LNCaP clone FGC (cell line): ENCODE measurements at regions not wholly inside any gene's neighbourhood (a gene's known extent, or its start where the extent isn't known, plus 50 kb on each side); places are given as distances from the start of the nearest gene placed in this dataset.
"Not testable (repeated sequence)": the region's sequence is repeated elsewhere in the genome, so short reads cannot be mapped to it uniquely, and the experiment has no call there.

Experiments
- DNase-seq: peaks from one replicate; pipeline ENCODE4 v3.0.0-alpha.2; 2011; ENCODE audit warnings: low read depth
- H3K4me3 ChIP-seq: 2 replicates; pipeline ENCODE4 v1.5.1; 2011; ENCODE audit warnings: mild to moderate bottlenecking, low read depth, low read length, control low read depth
- TF ChIP-seq, protein P1 (sequence below): IDR thresholded peaks from 2 replicates; pipeline ENCODE4 v1.5.1; 2012; ENCODE audit warnings: mild to moderate bottlenecking; ENCODE audit not compliant: control insufficient read depth, insufficient read depth; ENCODE audit errors: extremely low read depth

- TF ChIP-seq, protein P1, sequence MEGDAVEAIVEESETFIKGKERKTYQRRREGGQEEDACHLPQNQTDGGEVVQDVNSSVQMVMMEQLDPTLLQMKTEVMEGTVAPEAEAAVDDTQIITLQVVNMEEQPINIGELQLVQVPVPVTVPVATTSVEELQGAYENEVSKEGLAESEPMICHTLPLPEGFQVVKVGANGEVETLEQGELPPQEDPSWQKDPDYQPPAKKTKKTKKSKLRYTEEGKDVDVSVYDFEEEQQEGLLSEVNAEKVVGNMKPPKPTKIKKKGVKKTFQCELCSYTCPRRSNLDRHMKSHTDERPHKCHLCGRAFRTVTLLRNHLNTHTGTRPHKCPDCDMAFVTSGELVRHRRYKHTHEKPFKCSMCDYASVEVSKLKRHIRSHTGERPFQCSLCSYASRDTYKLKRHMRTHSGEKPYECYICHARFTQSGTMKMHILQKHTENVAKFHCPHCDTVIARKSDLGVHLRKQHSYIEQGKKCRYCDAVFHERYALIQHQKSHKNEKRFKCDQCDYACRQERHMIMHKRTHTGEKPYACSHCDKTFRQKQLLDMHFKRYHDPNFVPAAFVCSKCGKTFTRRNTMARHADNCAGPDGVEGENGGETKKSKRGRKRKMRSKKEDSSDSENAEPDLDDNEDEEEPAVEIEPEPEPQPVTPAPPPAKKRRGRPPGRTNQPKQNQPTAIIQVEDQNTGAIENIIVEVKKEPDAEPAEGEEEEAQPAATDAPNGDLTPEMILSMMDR: no peak
- no peak overlapping the region for H3K4me3 ChIP-seq
- no peak for DNase-seq
Measured at GRCh38 chr12:116664085-116664484, 73.8 kb downstream of the SPRING1 start.

DNA sequence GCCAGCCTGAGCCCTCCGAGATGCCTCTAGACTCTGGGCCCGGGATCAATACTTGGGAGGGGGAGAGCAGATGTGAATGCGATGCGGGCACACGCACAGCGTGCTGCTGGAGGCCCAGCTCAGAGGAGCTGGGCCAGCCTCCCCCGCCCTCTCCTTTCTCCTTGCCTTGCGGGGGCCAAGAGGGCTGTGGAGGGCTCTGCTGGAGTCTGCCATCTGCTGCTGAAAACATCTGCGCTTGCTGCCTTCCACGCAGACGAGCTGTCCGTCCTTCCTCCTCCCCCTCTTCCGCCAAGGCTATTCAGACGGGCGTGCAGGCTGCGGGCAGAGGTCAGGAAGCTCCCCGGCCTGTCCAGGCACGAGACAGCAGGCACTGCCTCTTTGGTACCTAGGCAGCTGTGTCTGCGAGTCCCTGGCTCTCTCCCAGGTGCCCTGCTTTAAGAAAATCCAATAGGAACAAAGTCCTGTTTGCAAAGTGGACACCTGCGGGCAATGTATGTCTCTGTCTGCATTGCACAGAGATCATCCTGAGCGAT lies 75.2 kb downstream of the SPRING1 start:
- H3K4me3 ChIP-seq: no peak overlapping the region
- TF ChIP-seq, protein P1: no peak
- no peak for DNase-seq

- no peak overlapping the region for H3K4me3 ChIP-seq
- DNase-seq: no peak
- TF ChIP-seq, protein P1: no peak
Measured at GRCh38 chr12:116661341-116661740, 76.5 kb downstream of the SPRING1 start.

DNA sequence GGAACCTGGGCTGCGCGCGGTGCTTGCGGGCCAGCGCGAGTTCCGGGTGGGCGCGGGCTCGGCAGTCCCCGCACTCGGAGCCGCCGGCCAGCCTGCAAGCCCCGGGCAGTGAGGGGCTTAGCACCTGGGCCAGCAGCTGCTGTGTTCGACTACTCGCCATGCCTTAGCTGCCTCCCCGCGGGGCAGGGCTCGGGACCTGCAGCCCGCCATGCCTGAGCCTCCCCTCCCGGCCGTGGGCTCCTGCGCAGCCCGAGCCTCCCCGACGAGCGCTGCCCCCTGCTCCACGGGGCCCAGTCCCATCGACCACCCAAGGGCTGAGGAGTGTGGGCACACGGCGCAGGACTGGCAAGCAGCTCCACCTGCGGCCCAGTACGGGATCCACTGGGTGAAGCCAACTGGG lies 77.1 kb downstream of the SPRING1 start:
- DNase-seq, H3K4me3 ChIP-seq: not testable (repeated sequence)

- TF ChIP-seq, protein P1: no peak
- DNase-seq: no peak
- H3K4me3 ChIP-seq: no peak overlapping the region
Measured at GRCh38 chr12:116659771-116660481, 77.9 kb downstream of the SPRING1 start.

DNA sequence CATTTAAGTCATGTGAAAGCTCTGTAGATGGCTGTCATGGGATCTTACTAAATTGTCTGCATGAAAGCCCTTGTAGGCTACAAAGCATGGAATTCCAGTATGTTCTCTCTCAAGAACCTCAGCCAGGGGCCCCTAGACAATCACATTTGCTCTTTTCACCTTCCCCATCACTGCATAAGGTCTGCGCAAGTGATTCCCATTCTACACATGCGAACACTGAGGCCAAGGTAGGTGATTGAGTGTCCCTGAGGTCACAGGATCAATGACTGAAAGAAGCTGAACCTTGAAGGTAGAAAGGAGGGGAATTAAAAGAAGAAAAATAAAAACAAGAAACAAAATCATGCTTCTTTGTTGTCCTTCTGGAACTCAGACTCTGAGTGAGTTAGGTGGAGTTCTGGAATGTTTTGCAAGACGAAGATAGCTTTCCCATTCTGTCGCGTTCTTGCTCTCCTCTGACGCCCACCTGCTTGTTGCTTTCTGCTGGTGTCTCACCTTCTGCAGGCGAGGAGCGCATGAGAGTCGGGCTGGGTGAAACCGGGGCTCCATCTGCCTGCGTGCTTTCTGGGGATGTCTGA lies 79.9 kb downstream of the SPRING1 start:
- TF ChIP-seq, protein P1: no peak
- DNase-seq: no peak
- H3K4me3 ChIP-seq: no peak overlapping the region

- no peak for DNase-seq
- TF ChIP-seq, protein P1: no peak
- no peak overlapping the region for H3K4me3 ChIP-seq
Measured at GRCh38 chr12:116656306-116656705, 81.6 kb downstream of the SPRING1 start.
